ENCODE measurements at regions not wholly inside any gene's neighbourhood (a gene's known extent, or its start where the extent isn't known, plus 50 kb on each side); places are given as distances from the start of the nearest gene placed in this dataset.

DNA sequence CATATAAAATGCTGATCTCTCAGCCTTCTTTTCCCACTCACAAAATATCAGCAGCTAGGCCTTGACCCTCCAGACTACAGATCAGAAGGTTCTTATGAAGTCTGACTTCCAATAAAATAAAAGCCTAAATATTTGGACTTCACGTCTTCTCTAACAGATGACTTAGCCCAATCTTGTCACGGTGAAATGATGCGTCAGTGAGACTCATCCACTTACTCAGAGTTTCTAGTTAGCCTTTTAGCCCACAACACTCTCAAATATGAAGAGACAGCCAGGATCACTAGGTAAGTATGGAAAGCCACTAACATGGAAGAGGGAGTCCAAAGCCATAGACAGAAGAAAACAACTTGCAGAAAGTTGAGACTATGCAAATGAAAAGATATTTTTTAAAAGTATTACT, 601.2 kb downstream of the PYDC2 start:
- TF ChIP-seq, protein P1, sequence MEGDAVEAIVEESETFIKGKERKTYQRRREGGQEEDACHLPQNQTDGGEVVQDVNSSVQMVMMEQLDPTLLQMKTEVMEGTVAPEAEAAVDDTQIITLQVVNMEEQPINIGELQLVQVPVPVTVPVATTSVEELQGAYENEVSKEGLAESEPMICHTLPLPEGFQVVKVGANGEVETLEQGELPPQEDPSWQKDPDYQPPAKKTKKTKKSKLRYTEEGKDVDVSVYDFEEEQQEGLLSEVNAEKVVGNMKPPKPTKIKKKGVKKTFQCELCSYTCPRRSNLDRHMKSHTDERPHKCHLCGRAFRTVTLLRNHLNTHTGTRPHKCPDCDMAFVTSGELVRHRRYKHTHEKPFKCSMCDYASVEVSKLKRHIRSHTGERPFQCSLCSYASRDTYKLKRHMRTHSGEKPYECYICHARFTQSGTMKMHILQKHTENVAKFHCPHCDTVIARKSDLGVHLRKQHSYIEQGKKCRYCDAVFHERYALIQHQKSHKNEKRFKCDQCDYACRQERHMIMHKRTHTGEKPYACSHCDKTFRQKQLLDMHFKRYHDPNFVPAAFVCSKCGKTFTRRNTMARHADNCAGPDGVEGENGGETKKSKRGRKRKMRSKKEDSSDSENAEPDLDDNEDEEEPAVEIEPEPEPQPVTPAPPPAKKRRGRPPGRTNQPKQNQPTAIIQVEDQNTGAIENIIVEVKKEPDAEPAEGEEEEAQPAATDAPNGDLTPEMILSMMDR (conservative IDR thresholded peaks at IDR 0.05), result no peak
- TF ChIP-seq ZFX (IDR thresholded peaks at IDR 0.05), result no peak
